Kidney capillary endothelial cell (primary cell): ENCODE measurements at regions not wholly inside any gene's neighbourhood (a gene's known extent, or its start where the extent isn't known, plus 50 kb on each side); places are given as distances from the start of the nearest gene placed in this dataset.
A peak's percentile ranks its signal among the peaks of the same experiment; 100 is the strongest.

Experiments used
- DNase-seq: peaks from one replicate; pipeline ENCODE4 v3.0.0-alpha.2; 2018; ENCODE audit warnings: low spot score

GRCh38 chr20:39903806-39904465, 785.1 kb downstream of the MAFB start:
- no peak for DNase-seq

DNA sequence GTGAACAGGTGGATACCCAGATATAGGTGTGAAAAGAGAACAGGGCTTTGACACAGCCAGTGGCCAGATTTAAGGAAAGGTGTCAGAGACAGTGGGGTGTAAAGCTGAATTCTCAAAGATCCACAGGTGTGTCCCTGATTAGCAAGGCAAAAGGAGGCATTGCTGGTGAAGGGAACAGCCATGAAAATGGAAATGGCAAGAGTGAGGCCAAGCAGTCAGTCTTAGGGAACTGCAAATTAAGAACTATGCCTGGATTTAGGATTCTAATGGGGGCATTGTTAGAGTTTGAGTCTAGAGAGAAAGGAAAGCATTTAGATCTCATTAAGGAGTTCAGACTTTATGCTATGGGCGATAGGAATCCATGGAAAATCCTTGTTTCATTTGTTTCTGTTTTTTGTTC, 789.2 kb downstream of the MAFB start:
- DNase-seq: no peak

GRCh38 chr20:39898467-39898852, 790.6 kb downstream of the MAFB start:
- DNase-seq: no peak

GRCh38 chr20:39897781-39898466, 791.1 kb downstream of the MAFB start:
- no peak for DNase-seq

- no peak for DNase-seq
Observed at GRCh38 chr20:39897058-39897457, 792.0 kb downstream of the MAFB start.

- DNase-seq: no peak
Observed at GRCh38 chr20:39894067-39894466, 795.0 kb downstream of the MAFB start.

DNA sequence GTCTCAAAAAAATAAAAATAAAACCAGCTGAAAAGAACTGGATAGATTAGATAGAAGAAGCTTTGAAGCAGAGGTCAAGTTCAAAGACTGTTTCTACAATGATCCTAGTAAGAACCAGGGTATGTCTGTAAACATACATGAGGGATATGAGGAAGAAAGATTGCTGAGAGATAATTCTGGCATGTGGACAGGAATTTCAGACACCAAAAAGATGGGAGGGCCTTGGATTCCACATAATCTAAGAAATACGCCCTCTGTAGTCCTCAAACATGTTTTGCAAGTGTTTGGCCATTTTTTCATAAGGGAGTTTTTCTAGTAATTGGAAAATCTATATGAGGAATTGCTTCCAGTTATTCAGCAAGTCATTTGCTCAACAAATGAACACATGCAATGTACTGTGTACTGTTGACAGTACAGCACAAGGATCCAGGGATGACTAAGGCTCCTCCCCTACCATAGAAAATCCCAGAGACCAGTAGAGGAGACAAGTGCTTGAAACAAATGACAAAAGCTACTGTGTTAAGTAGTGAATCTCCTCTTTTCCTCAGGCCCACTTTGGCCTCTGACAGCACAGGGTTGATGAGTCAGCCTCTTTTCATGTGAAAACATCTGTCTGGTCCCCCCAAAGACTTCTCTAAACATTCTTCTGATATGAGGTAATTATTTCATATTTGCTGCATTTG, 795.9 kb downstream of the MAFB start:
- peak; percentile 21 for DNase-seq

DNA sequence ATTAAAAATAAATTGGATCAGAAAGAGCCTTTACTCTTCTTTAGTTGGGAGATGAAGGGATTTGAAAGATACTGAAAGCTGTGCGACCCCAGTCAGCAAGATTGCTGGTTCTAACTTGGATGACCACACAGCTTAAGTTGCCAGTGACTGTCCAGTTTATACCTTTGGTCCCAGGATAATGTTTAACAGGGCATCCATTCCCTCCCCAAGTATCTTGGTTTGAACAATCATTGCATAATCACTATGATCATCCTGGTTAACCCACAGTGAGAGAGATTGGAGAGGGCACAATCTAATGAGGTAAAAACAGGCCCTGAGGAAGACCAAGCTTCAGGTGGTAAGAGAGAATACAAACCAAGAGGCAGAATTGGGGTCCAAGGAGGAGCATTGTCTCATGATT, 798.3 kb downstream of the MAFB start:
- DNase-seq: no peak

DNA sequence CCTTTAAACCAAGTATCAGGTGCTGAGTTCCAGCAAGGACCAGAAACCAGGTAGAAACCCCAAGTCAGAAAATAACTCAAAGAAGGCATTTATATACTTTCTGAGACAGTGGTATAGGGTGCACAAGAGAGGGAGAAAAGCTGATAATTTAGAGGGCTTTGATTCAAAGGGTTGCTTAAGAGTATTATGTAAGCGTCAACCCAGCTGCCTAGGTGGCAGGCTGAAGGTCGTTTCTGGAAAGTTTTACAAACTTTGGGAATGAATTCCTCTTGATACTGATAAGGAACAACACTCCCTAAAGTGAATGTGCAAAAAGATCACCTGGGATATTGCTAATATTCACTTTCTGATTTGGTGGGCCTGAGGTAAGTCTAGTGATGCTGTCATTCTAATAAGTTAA, 800.7 kb downstream of the MAFB start:
- DNase-seq: no peak

GRCh38 chr20:39886650-39887190, 802.3 kb downstream of the MAFB start:
- DNase-seq: no peak

- DNase-seq: peak; percentile 74
Observed at GRCh38 chr20:39885975-39886649, 802.9 kb downstream of the MAFB start.

- no peak for DNase-seq
Observed at GRCh38 chr20:39882806-39883205, 806.2 kb downstream of the MAFB start.

- peak; percentile 28 for DNase-seq
Observed at GRCh38 chr20:39880890-39881289, 808.1 kb downstream of the MAFB start.

DNA sequence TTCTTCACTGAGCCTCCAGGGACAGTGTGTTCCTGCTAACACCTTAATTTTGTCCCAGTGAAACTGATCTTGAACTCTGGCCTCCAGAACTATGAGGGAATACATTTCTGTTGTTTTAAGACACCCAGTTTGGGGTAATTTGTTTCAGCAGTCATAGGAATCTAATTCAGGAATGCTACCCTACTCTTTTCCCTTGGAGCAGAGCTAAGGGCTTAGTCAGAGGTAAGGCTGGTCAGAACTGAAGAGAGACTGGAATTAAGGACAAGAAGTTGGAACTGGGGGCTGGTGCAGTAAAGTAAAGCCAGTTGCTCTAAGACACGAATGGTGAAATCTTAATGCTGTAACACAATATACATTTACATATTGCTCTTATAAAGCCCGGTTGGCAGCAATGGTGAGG, 809.7 kb downstream of the MAFB start:
- DNase-seq: no peak

DNA sequence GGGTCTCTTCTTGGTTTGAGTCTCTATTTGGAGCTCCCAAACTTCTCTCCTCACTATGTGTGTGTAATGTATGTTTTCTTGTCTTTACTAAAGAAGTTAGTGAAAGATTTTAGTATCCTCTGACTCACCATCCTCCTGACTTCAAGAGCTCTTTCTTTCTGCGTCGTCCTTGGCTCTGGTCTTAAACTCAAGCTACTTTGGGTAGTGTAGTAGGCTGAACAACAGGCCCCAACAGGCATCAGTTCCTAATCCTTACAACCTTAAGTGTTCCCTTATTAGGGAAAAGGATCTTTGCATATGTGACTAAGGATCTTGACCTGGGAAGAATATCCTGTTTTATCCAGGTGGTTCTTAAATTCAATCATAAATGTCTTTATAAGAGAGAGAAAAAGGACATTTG, 810.2 kb downstream of the MAFB start:
- DNase-seq: no peak

DNA sequence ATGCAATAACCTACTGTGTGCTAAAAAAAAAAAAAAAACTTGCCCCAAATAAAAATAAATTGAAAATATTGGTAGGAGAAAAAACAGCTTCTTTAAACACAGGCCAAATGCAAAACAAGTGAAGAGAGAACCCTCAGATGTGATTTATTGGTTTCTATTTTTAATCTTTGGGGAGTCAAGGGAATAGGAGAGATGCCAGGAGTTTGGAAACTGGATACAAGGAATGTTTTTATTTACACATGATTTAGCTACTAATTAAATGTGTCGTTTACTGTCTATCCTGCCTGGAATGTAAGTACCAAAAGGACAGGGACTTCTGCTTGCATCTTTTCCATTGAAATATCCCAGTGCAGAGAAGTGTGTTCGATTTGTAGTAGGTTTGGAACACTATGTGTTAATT, 810.7 kb downstream of the MAFB start:
- DNase-seq: no peak

GRCh38 chr20:39877788-39878187, 811.2 kb downstream of the MAFB start:
- no peak for DNase-seq

- no peak for DNase-seq
Observed at GRCh38 chr20:39876976-39877635, 811.9 kb downstream of the MAFB start.

DNA sequence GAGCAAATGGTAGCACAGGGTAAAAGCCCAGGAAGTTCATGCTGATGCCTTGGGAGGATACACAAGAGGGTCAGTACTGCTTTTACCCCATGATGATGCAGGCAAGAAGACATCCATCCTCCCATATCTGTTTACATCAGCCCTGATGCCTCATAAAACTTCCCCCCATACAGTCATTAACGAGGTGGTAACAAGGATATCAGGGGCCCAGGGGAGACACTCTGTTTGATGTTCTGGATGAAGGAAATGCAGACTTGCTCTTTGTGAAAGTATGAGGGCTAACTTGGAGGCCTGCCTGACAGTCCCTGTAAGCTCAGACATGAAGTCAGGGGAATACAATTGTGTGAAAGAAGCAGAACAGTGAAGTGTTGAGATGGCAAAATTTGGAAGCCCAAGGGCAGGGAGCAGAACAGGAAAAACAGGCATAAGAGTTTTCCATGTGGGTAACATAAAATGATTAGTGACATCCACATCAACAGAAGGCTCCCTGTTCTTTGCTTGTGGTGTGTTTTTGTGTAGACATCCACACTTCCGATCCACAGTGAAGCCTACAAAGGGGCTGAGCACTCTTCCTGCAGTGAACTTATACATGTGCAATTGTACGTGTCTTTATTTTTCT, 813.4 kb downstream of the MAFB start:
- no peak for DNase-seq

- peak; percentile 84 for DNase-seq
Observed at GRCh38 chr20:39874049-39874893, 814.8 kb downstream of the MAFB start.

GRCh38 chr20:39873286-39873685, 815.8 kb downstream of the MAFB start:
- DNase-seq: no peak
